GM12873 (cell line): ENCODE measurements at regions not wholly inside any gene's neighbourhood (a gene's known extent, or its start where the extent isn't known, plus 50 kb on each side); places are given as distances from the start of the nearest gene placed in this dataset.

Experiments used
- TF ChIP-seq, protein P1 (sequence below): IDR thresholded peaks from 2 replicates; pipeline ENCODE4 v1.5.1; 2012; ENCODE audit warnings: low read depth, mild to moderate bottlenecking, moderate library complexity, low read length, control low read depth; ENCODE audit not compliant: insufficient read depth; ENCODE audit errors: missing control alignments

DNA sequence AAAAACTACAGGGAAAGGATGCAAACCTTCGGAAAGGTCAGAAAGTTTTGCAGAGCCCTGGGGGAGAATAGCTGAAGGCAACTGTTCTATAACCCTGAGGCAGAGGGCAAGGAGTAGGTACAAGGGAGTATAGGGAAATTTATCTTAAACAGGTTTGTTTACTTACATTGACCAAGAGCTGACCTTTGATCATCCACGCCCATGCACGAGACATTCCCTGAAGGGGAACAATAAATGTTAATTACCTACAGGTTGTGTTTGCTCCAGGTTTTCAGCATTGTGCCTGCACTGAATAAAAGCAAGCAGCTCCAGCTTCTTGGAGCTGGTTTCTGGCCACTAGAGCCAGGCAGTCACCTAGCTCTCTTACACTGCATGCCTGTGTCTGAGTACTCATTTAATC is 524.5 kb upstream of the TGFBR2 start:
- TF ChIP-seq, protein P1, sequence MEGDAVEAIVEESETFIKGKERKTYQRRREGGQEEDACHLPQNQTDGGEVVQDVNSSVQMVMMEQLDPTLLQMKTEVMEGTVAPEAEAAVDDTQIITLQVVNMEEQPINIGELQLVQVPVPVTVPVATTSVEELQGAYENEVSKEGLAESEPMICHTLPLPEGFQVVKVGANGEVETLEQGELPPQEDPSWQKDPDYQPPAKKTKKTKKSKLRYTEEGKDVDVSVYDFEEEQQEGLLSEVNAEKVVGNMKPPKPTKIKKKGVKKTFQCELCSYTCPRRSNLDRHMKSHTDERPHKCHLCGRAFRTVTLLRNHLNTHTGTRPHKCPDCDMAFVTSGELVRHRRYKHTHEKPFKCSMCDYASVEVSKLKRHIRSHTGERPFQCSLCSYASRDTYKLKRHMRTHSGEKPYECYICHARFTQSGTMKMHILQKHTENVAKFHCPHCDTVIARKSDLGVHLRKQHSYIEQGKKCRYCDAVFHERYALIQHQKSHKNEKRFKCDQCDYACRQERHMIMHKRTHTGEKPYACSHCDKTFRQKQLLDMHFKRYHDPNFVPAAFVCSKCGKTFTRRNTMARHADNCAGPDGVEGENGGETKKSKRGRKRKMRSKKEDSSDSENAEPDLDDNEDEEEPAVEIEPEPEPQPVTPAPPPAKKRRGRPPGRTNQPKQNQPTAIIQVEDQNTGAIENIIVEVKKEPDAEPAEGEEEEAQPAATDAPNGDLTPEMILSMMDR: no peak

DNA sequence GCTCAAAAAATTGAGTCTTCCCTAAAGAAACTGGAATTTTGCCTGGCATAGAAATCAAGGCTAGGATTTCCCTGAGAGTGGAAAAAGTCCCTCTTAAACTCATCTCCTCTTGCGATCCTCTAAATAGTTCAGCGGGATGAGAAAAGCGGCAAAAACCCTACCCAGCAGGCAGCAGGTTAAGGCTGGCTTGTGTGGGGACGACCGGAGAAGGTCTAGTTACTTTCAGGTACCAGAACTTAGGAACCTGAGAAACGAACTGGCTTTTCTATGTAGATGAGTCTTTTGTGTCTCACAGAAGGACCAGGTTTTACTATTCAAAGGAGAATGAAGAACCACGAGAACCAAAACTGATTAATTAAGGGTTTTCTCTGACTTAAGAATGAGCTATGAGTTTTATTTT is 523.7 kb upstream of the TGFBR2 start:
- TF ChIP-seq, protein P1: no peak

DNA sequence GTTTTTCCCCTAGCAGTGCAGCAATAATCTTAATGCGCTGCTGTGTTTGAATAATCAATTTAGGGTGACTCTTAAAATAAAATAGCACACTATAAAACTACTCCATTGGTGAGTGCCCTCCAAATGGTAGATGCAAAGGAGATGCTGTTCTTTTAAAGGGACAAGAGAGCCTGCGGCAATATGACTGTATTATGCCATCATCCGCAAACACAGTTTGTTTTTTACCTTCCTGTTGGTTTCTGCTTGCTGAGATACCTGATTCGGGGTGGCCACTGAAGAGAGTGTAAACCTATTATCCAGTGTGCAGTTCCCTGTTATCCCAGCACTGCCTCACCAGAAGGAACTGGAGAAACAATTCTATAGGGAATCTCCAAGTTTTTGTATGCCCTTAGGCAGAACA is 523.1 kb upstream of the TGFBR2 start:
- TF ChIP-seq, protein P1: no peak

DNA sequence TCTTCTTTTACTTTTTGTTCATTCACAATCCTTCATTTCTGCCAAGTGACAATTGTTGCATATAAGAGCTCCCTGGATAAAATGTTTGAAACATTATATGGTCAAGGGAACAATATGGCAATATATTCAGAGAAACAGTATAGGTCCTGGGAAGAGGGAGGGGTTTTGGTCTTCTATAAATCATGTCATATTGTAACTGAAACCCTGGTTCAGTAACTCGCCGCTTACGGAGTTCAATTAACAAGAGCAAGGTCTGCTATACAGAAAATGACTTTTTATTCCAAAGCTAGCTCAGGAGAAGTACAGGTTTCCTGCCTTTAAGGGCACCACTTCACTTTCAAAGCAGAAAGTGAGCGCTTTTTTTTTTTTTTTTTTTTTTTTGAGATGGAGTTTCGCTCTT is 522.1 kb upstream of the TGFBR2 start:
- TF ChIP-seq, protein P1: no peak

DNA sequence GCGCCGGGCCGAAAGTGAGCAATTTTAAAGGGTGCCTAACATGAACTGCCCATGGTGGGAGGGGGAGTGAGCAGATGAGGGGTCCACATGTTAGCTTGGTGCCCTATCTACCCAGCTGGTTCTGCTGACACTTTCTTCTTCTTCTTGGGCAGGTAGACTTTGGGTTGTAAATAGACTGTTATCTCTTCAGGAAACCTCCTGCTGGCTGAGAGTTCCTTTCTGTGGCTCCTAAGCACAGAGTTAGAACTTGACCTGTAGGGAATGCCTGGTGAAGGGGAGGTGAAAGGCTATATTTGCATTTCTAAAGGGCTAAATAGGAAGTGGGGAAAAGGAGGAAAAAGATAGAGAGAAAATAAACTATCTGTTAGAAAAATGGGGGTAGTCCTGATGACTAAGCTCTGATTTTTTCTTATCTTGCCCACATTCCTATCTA is 521.4 kb upstream of the TGFBR2 start:
- TF ChIP-seq, protein P1: no peak

DNA sequence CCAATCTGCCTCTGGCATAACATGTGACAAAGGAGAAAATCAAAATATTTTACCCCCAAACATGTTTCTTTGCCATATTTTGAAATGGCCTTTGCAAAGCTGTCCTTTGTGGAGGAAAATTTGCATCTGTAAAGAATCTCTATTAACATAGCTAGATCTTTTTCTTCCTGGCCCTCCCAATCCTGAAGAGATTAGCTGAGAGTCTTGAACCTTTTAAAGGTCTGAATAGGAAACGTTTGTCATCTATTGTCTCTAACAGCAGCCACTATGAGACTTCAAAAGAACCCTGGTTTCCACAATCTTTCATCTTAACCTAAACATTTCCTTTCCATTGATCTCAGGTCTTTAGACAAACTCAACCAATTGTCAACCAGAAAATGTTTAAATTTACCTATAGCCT is 520.9 kb upstream of the TGFBR2 start:
- TF ChIP-seq, protein P1: no peak

DNA sequence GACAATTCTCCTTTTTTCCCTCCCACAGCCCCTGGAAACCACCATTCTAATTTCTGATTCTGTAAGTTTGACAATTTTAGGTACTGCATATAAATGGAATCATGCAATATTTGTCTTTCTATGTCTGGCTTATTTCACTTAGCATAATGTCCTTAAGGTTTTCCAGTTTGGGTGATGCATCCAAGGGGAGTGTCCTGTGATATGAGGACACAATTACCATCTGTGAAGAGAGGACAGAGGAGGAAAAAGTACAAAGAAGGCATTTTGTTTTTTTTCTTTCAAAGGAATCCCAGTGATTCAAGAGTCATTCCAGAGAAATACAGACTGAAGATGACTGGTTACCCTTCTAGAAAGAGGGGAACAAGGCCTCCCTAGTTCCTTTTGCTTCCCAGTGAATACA is 514.7 kb upstream of the TGFBR2 start:
- TF ChIP-seq, protein P1: no peak
